Rectal smooth muscle tissue (tissue), 1 donor: ENCODE measurements at regions not wholly inside any gene's neighbourhood (a gene's known extent, or its start where the extent isn't known, plus 50 kb on each side); places are given as distances from the start of the nearest gene placed in this dataset.
A peak's percentile ranks its signal among the peaks of the same experiment; 100 is the strongest.

ENCODE experiments used
- H3K27ac ChIP-seq: one replicate; pipeline ENCODE4 v1.7.0; 2013; ENCODE audit warnings: low read depth, low read length, inconsistent platforms
- H3K27me3 ChIP-seq: one replicate; pipeline ENCODE4 v1.7.0; 2013; ENCODE audit warnings: low read length; ENCODE audit not compliant: control insufficient read depth, insufficient read depth
- H3K36me3 ChIP-seq: one replicate; pipeline ENCODE4 v1.7.0; 2013; ENCODE audit warnings: low read length; ENCODE audit not compliant: control insufficient read depth, insufficient read depth
- H3K4me1 ChIP-seq: one replicate; pipeline ENCODE4 v1.7.0; 2013; ENCODE audit warnings: low read length; ENCODE audit not compliant: control insufficient read depth, insufficient read depth
- H3K4me3 ChIP-seq: one replicate; pipeline ENCODE4 v1.7.0; 2013; ENCODE audit warnings: low read length
- H3K9ac ChIP-seq: one replicate; pipeline ENCODE4 v1.7.0; 2013; ENCODE audit warnings: low read length

GRCh38 chr17:55576237-55576995, 65.2 kb upstream of the SMIM36 start:
- H3K36me3 ChIP-seq = no peaks in the 10 kb centered on the region
- H3K9ac ChIP-seq = no peak overlapping the region
- peak overlapping the region; percentile 85 for H3K27ac ChIP-seq
- no peaks in the 10 kb centered on the region for H3K27me3 ChIP-seq
- H3K4me3 ChIP-seq = peak overlapping the region; percentile 57
- H3K4me1 ChIP-seq = peaks cover 10% of the 10 kb centered on the region

GRCh38 chr17:55575058-55575636, 63.9 kb upstream of the SMIM36 start:
- no peaks in the 10 kb centered on the region for H3K36me3 ChIP-seq
- H3K9ac ChIP-seq = no peak overlapping the region
- no peak overlapping the region for H3K27ac ChIP-seq
- H3K4me1 ChIP-seq = peaks cover 10% of the 10 kb centered on the region
- no peak overlapping the region for H3K4me3 ChIP-seq
- no peaks in the 10 kb centered on the region for H3K27me3 ChIP-seq

DNA sequence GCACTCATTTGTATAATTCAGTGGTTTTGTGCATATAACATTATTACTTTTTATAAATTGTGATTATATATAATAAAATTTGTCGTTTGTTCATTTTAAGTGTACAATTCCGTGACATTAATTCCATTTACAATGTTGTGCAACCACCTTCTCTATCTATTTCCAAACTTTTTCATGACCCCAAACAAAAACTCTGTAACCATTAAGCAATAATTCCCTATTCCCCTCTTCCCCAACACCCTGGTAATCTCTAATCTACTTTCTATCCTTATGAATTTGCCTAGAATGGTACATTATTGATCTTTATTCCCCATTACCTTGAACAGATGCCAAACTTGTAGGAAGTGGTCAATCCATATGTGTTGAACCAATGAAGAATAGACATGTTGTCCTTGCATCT, 61.3 kb upstream of the SMIM36 start:
- H3K27me3 ChIP-seq = no peaks in the 10 kb centered on the region
- H3K4me3 ChIP-seq = no peak overlapping the region
- peaks cover 10% of the 10 kb centered on the region for H3K4me1 ChIP-seq
- H3K36me3 ChIP-seq = no peaks in the 10 kb centered on the region
- H3K9ac ChIP-seq = no peak overlapping the region
- H3K27ac ChIP-seq = no peak overlapping the region

GRCh38 chr17:55572139-55572538, 60.9 kb upstream of the SMIM36 start:
- H3K27me3 ChIP-seq = no peaks in the 10 kb centered on the region
- no peak overlapping the region for H3K4me3 ChIP-seq
- H3K9ac ChIP-seq = no peak overlapping the region
- H3K36me3 ChIP-seq = no peaks in the 10 kb centered on the region
- peaks cover 10% of the 10 kb centered on the region for H3K4me1 ChIP-seq
- no peak overlapping the region for H3K27ac ChIP-seq

- peaks cover 5% of the 10 kb centered on the region for H3K4me1 ChIP-seq
- no peak overlapping the region for H3K4me3 ChIP-seq
- no peaks in the 10 kb centered on the region for H3K36me3 ChIP-seq
- no peak overlapping the region for H3K9ac ChIP-seq
- H3K27ac ChIP-seq = no peak overlapping the region
- H3K27me3 ChIP-seq = no peaks in the 10 kb centered on the region
These were observed 59.8 kb upstream of the SMIM36 start for GRCh38 chr17:55571095-55571494.

GRCh38 chr17:55570391-55570790, 59.1 kb upstream of the SMIM36 start:
- Histone ChIP-seq H3K4me3 (no peak overlapping the region), H3K27ac (no peak overlapping the region), H3K4me1 (no peaks in the 10 kb centered on the region), H3K27me3 (no peaks in the 10 kb centered on the region), H3K36me3 (no peaks in the 10 kb centered on the region), H3K9ac (no peak overlapping the region)

- no peaks in the 10 kb centered on the region for H3K36me3 ChIP-seq
- no peak overlapping the region for H3K4me3 ChIP-seq
- H3K27me3 ChIP-seq = no peaks in the 10 kb centered on the region
- H3K4me1 ChIP-seq = no peaks in the 10 kb centered on the region
- no peak overlapping the region for H3K9ac ChIP-seq
- peak overlapping the region; percentile 37 for H3K27ac ChIP-seq
These were observed 56.3 kb upstream of the SMIM36 start for GRCh38 chr17:55567240-55568214.

GRCh38 chr17:55564081-55564480, 52.8 kb upstream of the SMIM36 start:
- H3K4me3 ChIP-seq = no peak overlapping the region
- no peaks in the 10 kb centered on the region for H3K36me3 ChIP-seq
- H3K27ac ChIP-seq = no peak overlapping the region
- no peak overlapping the region for H3K9ac ChIP-seq
- no peaks in the 10 kb centered on the region for H3K27me3 ChIP-seq
- no peaks in the 10 kb centered on the region for H3K4me1 ChIP-seq

GRCh38 chr17:55563363-55563762, 52.1 kb upstream of the SMIM36 start:
- H3K4me3 ChIP-seq = no peak overlapping the region
- H3K27ac ChIP-seq = no peak overlapping the region
- no peak overlapping the region for H3K9ac ChIP-seq
- no peaks in the 10 kb centered on the region for H3K36me3 ChIP-seq
- no peaks in the 10 kb centered on the region for H3K27me3 ChIP-seq
- no peaks in the 10 kb centered on the region for H3K4me1 ChIP-seq

DNA sequence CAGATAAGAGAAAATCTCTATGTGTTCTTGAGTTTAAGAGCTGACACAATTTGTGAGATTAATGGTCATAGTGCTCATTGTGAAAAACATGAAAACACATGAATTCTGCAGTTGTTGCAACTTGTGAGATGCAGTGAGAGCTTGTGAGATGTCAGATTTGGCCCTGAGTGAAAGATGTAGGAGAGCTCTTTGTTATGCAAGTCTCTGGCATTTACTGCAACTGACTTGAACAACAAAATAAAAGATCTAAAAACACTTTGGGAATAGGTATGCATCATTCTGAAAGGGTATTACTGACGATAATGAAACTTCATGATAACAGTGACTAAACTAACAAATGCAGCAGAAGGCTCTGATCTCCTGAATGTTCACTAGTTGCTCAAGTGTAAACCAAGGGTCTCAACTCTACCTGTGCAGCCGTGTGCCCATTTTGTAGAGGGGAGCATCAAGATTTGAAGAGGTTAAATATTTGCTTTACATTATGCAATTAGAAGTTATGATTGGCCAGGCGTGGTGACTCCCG, 50.8 kb upstream of the SMIM36 start:
- Histone ChIP-seq H3K4me1 (no peaks in the 10 kb centered on the region), H3K27ac (no peak overlapping the region), H3K36me3 (no peaks in the 10 kb centered on the region), H3K27me3 (no peaks in the 10 kb centered on the region), H3K4me3 (no peak overlapping the region), H3K9ac (no peak overlapping the region)

DNA sequence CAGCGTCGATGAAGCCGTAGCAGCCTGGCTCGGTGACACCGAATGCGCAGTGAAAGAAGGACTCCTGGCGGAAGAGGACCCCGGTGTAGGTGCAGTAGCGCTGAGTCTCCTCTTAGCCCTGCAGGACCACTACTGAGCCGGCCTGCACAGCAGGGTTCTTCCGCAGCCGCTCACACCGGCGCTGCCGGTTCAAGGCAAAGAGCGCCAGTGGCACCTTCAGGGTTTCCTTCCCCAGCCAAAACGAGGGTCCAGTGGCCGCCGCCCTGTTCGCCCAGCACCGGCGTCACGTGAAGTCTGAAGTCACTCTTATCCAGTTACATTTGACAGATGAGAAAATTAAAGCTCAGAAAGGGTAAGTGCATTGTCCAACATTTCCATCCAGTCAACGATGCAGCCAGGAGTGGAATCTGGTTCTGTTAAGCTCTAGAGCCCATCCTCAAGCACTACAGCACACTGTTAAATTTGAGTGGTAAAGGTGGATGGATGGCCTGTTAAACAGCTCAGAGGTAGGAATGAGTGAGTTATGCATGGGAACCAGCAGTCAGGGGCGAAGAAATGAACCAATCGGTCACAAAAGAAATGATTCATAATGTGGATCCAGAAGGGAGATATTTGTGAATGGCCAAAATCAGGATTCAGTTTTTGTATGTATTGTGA, 50.2 kb upstream of the SMIM36 start:
- Histone ChIP-seq H3K9ac (no peak overlapping the region), H3K4me1 (no peaks in the 10 kb centered on the region), H3K36me3 (no peaks in the 10 kb centered on the region), H3K27me3 (no peaks in the 10 kb centered on the region), H3K27ac (no peak overlapping the region), H3K4me3 (no peak overlapping the region)
